Left lung (tissue), 4 donors: ENCODE measurements at regions not wholly inside any gene's neighbourhood (a gene's known extent, or its start where the extent isn't known, plus 50 kb on each side); places are given as distances from the start of the nearest gene placed in this dataset.
A peak's percentile ranks its signal among the peaks of the same experiment; 100 is the strongest.

Experiments
- ATAC-seq: fragments of 200-7000 bp; cut with Tn5 transposase; one replicate; pipeline ENCODE4 v1.9.1; 2020; ENCODE audit warnings: moderate library complexity
- DNase-seq, 4 donors: peaks; one replicate each; pipeline ENCODE4 v3.0.0-alpha.2; 2013 to 2020
- H3K27ac ChIP-seq, 2 donors: fragments of 200-600 bp; sonication (generic) in 1 of 2; one replicate each; pipeline versions ENCODE4 v1.5.0 to v1.8.0; 2020 to 2021
- H3K27me3 ChIP-seq, 2 donors: fragments of 200-600 bp; sonication (generic) in 1 of 2; one replicate each; pipeline versions ENCODE4 v1.5.0 to v1.8.0; 2020 to 2021
- H3K36me3 ChIP-seq, 2 donors: fragments of 200-600 bp; sonication (generic) in 1 of 2; one replicate each; pipeline versions ENCODE4 v1.5.0 to v1.8.0; 2020 to 2021
- H3K4me1 ChIP-seq, 2 donors: fragments of 200-600 bp; one replicate each; pipeline ENCODE4 v1.8.0; 2021
- H3K4me3 ChIP-seq, 2 donors: fragments of 200-600 bp; sonication (generic) in 1 of 2; one replicate each; pipeline versions ENCODE4 v1.5.0 to v1.8.0; 2020 to 2021; ENCODE audit warnings: mild to moderate bottlenecking in 1 of 2
- H3K9me3 ChIP-seq, 2 donors: fragments of 200-600 bp; sonication (generic) in 1 of 2; one replicate each; pipeline versions ENCODE4 v1.5.0 to v1.8.0; 2020 to 2021
- CTCF ChIP-seq, 2 donors: fragments of 200-600 bp; sonication (generic) in 1 of 2; IDR thresholded peaks; one replicate each; pipeline versions ENCODE4 v1.5.0 to v1.8.0; 2021; ENCODE audit warnings: antibody characterized with exemption in 2 of 2
- intact Hi-C, 2 donors: fragments of 100-400 bp; cut with DNase I; formaldehyde crosslinking; loops; one replicate each; pipeline versions ENCODE4 v1.11.2 to v1.14.2; 2022
- donor health status: DM: no; HTN: yes; CAD: no.
- donor health status: DM: no; HTN: no; CAD: no.

- Histone ChIP-seq H3K4me1 (no peaks in the 10 kb centered on the region), H3K4me3 (no peak overlapping the region), H3K27ac (no peak overlapping the region), H3K27me3 (no peaks in the 10 kb centered on the region), H3K9me3 (peaks cover 0 to 3% of the 10 kb centered on the region in 2 donors), H3K36me3 (no peaks in the 10 kb centered on the region)
- no peak for DNase-seq
- intact Hi-C loops: no loop called here
- no peak for TF ChIP-seq CTCF (IDR thresholded peaks at IDR 0.05)
- ATAC-seq: no peak
Observed at GRCh38 chr11:81030186-81030585, 1589.4 kb upstream of the TENM4 start.

- H3K36me3 ChIP-seq: no peaks in the 10 kb centered on the region
- intact Hi-C loops: no loop called here
- no peaks in the 10 kb centered on the region for H3K9me3 ChIP-seq
- DNase-seq: no peak
- H3K27ac ChIP-seq: no peak overlapping the region
- no peaks in the 10 kb centered on the region for H3K27me3 ChIP-seq
- ATAC-seq: no peak
- no peak overlapping the region for H3K4me3 ChIP-seq
- TF ChIP-seq CTCF (IDR thresholded peaks at IDR 0.05): no peak
- H3K4me1 ChIP-seq: no peaks in the 10 kb centered on the region
Observed at GRCh38 chr11:81026032-81026431, 1585.2 kb upstream of the TENM4 start.

GRCh38 chr11:81022057-81022456 is 1581.2 kb upstream of the TENM4 start:
- TF ChIP-seq CTCF (IDR thresholded peaks at IDR 0.05): no peak
- Histone ChIP-seq H3K27me3 (no peaks in the 10 kb centered on the region), H3K27ac (no peak overlapping the region), H3K4me1 (no peaks in the 10 kb centered on the region), H3K36me3 (no peaks in the 10 kb centered on the region), H3K4me3 (no peak overlapping the region), H3K9me3 (no peaks in the 10 kb centered on the region)
- DNase-seq (no peak), ATAC-seq (no peak)
- intact Hi-C loops: no loop called here

GRCh38 chr11:81010631-81011030 is 1569.8 kb upstream of the TENM4 start:
- Histone ChIP-seq H3K36me3 (no peaks in the 10 kb centered on the region), H3K9me3 (no peaks in the 10 kb centered on the region), H3K27me3 (no peaks in the 10 kb centered on the region), H3K4me3 (no peak overlapping the region), H3K4me1 (no peaks in the 10 kb centered on the region), H3K27ac (no peak overlapping the region)
- TF ChIP-seq CTCF (IDR thresholded peaks at IDR 0.05): no peak
- ATAC-seq (no peak), DNase-seq (no peak)
- intact Hi-C loops: no loop called here

- H3K4me3 ChIP-seq: no peak overlapping the region
- no peaks in the 10 kb centered on the region for H3K4me1 ChIP-seq
- H3K27me3 ChIP-seq: no peaks in the 10 kb centered on the region
- no peak for TF ChIP-seq CTCF (IDR thresholded peaks at IDR 0.05)
- DNase-seq: peak in 2 of 4 donors; percentile 9 to 19
- no peak overlapping the region for H3K27ac ChIP-seq
- no peaks in the 10 kb centered on the region for H3K9me3 ChIP-seq
- intact Hi-C loops: no loop called here
- ATAC-seq: no peak
- no peaks in the 10 kb centered on the region for H3K36me3 ChIP-seq
Observed at GRCh38 chr11:81007046-81007445, 1566.2 kb upstream of the TENM4 start.
